ENCODE measurements at regions not wholly inside any gene's neighbourhood (a gene's known extent, or its start where the extent isn't known, plus 50 kb on each side); places are given as distances from the start of the nearest gene placed in this dataset.

DNA sequence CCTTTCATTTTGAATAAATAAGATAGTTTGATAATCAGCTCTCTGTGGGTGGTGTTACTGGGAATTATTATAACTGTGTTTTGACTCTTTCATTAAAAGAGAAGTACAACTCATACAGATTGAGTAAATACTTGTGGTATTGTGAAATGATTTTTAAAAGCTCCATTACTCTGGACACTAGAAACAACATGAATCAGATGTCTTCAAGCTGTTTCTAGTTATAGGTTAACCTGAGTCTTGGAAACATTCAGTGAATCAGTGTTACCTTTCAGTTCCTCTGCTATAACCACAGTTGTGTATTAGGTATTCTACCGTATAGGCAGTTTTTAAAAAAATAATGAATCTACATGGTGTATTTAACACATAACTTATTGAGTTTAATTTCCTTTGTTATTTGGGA, 128.4 kb upstream of the SSTR1 start:
- TF ChIP-seq POLR2A (IDR thresholded peaks at IDR 0.05) (no peak), CTCF (IDR thresholded peaks at IDR 0.05) (no peak)
